ENCODE measurements at regions not wholly inside any gene's neighbourhood (a gene's known extent, or its start where the extent isn't known, plus 50 kb on each side); places are given as distances from the start of the nearest gene placed in this dataset.

DNA sequence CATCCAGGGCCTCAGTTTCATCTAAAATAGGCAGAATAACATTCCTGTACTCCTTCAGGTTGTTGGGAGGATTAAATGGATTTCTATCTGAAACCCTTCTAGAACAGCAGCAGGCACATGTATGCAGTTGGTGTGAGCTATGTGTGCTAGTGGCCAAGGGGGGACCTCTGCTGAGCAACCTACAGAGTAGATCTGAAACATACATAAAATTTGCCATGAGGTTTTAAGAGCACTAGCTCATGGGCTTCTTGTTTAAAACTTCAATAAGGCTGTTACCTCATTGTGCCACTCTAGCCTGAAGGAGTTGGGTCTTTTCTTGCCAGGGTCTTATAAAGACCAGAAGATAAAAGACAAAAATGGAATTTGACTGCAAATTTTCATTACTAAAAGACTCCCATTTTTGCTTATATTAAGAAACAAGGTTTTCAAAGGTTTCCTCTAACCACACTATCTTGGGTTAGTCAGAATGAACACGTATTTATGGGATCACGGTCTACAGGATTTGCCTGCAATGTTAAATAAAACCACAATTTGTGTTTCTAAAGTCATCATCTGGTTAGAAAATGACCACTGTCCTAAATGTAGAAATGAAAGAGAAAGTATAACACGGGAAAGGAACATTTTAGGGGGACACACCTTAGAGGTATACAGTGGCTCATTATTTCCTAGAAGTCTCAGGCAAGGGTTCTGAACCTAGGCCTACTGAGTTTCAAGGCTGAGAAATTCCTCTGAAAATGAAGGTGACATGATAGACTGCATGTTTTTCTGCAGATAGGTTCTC is 144.9 kb upstream of the OLIG3 start:
- Histone ChIP-seq H3K79me2 (ENCODE audit: insufficient read depth, low read length) (no peaks in the 10 kb centered on the region), H3K14ac (ENCODE audit: insufficient read depth, low read length) (no peak overlapping the region), H3K27ac (ENCODE audit: insufficient read length, low read depth, low read length) (no peak overlapping the region), H4K20me1 (ENCODE audit: control insufficient read depth, insufficient read depth, insufficient read length) (no peaks in the 10 kb centered on the region), H2BK15ac (ENCODE audit: low read depth, low read length) (no peak overlapping the region), H2BK120ac (ENCODE audit: low read depth, low read length, poor library complexity, severe bottlenecking) (no peak overlapping the region), H3T11ph (ENCODE audit: low read length) (no peak overlapping the region), H2AK5ac (ENCODE audit: insufficient read length, low read length) (no peak overlapping the region), H4K91ac (ENCODE audit: insufficient read length, low read depth, low read length) (no peak overlapping the region), H4K5ac (ENCODE audit: insufficient read length, low read depth, low read length) (no peak overlapping the region), H3K79me1 (ENCODE audit: insufficient read depth, low read depth, low read length, poor library complexity, severe bottlenecking) (no peaks in the 10 kb centered on the region), H2AFZ (ENCODE audit: low read length) (no peak overlapping the region), H2BK12ac (ENCODE audit: insufficient read length, low read depth, low read length) (no peak overlapping the region), H3K4me2 (ENCODE audit: insufficient read depth, insufficient read length, low read length) (no peak overlapping the region), H3K18ac (ENCODE audit: insufficient read length, low read depth, low read length) (no peak overlapping the region), H3K27me3 (ENCODE audit: insufficient read depth, low read length) (no peaks in the 10 kb centered on the region), H3K4me1 (ENCODE audit: insufficient read depth, low read length) (no peaks in the 10 kb centered on the region), H2BK20ac (ENCODE audit: low read depth, low read length, poor library complexity, severe bottlenecking) (no peak overlapping the region), H3K9me3 (ENCODE audit: control insufficient read depth, low read depth, low read length) (no peaks in the 10 kb centered on the region), H3K9ac (ENCODE audit: extremely low read depth, insufficient read length, low read length) (no peak overlapping the region), H3K23me2 (ENCODE audit: insufficient read length, low read depth, low read length, poor library complexity, severe bottlenecking) (no peaks in the 10 kb centered on the region), H3K4ac (ENCODE audit: low read depth, low read length) (no peak overlapping the region), H3K23ac (ENCODE audit: insufficient read length, low read depth, low read length) (no peak overlapping the region), H4K8ac (replicated peaks; ENCODE audit: insufficient read length, low read depth, low read length) (no peak overlapping the region), H2BK5ac (ENCODE audit: insufficient read length, low read length) (no peak overlapping the region), H3K56ac (ENCODE audit: insufficient read length, low read depth, low read length) (no peak overlapping the region)
- TF ChIP-seq, protein P1, sequence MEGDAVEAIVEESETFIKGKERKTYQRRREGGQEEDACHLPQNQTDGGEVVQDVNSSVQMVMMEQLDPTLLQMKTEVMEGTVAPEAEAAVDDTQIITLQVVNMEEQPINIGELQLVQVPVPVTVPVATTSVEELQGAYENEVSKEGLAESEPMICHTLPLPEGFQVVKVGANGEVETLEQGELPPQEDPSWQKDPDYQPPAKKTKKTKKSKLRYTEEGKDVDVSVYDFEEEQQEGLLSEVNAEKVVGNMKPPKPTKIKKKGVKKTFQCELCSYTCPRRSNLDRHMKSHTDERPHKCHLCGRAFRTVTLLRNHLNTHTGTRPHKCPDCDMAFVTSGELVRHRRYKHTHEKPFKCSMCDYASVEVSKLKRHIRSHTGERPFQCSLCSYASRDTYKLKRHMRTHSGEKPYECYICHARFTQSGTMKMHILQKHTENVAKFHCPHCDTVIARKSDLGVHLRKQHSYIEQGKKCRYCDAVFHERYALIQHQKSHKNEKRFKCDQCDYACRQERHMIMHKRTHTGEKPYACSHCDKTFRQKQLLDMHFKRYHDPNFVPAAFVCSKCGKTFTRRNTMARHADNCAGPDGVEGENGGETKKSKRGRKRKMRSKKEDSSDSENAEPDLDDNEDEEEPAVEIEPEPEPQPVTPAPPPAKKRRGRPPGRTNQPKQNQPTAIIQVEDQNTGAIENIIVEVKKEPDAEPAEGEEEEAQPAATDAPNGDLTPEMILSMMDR (conservative IDR thresholded peaks at IDR 0.05): no peak
- no peak for DNase-seq
- Mint-ChIP-seq H3K4me1 (no peaks in the 10 kb centered on the region), H3K27me3 (ENCODE audit: low read depth) (no peaks in the 10 kb centered on the region), H3K9me3 (no peaks in the 10 kb centered on the region), H3K4me3 (no peak overlapping the region), H3K36me3 (ENCODE audit: insufficient read depth in 1 of 3, low read depth in 3 of 3) (no peaks in the 10 kb centered on the region), H3K27ac (no peak overlapping the region)
- WGBS (ENCODE audit: extremely low coverage, insufficient read length, low lambda C conversion rate): no CpG with 5 or more reads among the region's 3 CpGs

Data from H9 (cell line).